ENCODE measurements at regions not wholly inside any gene's neighbourhood (a gene's known extent, or its start where the extent isn't known, plus 50 kb on each side); places are given as distances from the start of the nearest gene placed in this dataset.
"Not testable (repeated sequence)": the region's sequence is repeated elsewhere in the genome, so short reads cannot be mapped to it uniquely, and the experiment has no call there.

DNA sequence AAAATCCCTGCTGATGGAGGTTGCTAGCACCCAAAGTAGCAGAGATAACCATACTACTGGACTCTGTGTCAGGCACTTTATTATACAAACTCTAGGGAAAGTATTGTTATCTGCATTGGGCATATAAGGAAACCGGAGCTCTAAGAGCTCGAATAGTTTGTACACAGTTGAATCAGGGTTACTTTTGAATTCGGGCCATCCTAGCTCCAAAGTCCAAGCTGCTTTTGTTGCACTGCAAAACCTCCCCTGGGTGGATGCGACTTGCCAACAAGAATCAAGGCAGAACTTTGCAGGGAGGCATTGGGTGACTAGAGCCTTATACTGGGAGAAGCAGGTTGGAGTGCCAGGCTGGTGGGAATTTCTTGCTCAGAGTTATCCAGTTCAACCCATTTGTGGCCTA is 435.1 kb downstream of the SPATA31D1 start:
- no peak for TF ChIP-seq CTCF (conservative IDR thresholded peaks at IDR 0.05; ENCODE audit: low read depth)
- DNase-seq (ENCODE audit: low spot score) = no peak
- ChIA-PET CTCF (no interaction called here), POLR2A (ENCODE audit: low non-redundant PET) (no interaction called here)
- no peak overlapping the region for H3K27ac ChIP-seq

- DNase-seq (ENCODE audit: low spot score) = no peak
- TF ChIP-seq CTCF (conservative IDR thresholded peaks at IDR 0.05; ENCODE audit: low read depth) = no peak
- CTCF ChIA-PET = interaction anchor here (0.6 kb wide), 1 partner anchor 101 kb away, joined by 3 read pairs; no protein-coding TSS in a partner anchor
- POLR2A ChIA-PET (ENCODE audit: low non-redundant PET) = no interaction called here
- H3K27ac ChIP-seq = no peak overlapping the region
These were observed 436.1 kb downstream of the SPATA31D1 start for GRCh38 chr9:82424599-82425120.

DNA sequence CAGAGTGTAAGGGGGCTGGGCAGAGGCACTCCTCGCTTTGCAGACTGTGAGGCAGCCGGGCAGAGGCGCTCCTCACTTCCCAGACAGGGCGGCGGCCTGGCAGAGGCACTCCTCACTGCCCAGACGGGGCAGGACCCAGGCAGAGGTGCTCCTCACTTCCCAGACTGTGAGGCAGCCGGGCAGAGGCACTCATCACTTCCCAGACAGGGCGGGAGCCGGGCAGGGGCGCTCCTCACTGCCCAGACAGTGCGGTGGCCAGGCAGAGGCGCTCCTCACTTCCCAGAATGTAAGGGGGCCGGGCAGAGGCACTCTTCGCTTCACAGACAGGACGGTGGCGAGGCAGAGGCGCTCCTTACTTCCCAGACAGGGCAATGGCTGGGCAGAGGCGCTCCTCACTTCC is 442.5 kb downstream of the SPATA31D1 start:
- TF ChIP-seq CTCF (conservative IDR thresholded peaks at IDR 0.05; ENCODE audit: low read depth) = no peak
- ChIA-PET CTCF (no interaction called here), POLR2A (ENCODE audit: low non-redundant PET) (no interaction called here)
- no peak for DNase-seq (ENCODE audit: low spot score)
- no peak overlapping the region for H3K27ac ChIP-seq

- POLR2A ChIA-PET (ENCODE audit: low non-redundant PET); CTCF ChIA-PET; H3K27ac ChIP-seq; DNase-seq (ENCODE audit: low spot score): not testable (repeated sequence)
These were observed 444.8 kb downstream of the SPATA31D1 start for GRCh38 chr9:82433290-82433931.

DNA sequence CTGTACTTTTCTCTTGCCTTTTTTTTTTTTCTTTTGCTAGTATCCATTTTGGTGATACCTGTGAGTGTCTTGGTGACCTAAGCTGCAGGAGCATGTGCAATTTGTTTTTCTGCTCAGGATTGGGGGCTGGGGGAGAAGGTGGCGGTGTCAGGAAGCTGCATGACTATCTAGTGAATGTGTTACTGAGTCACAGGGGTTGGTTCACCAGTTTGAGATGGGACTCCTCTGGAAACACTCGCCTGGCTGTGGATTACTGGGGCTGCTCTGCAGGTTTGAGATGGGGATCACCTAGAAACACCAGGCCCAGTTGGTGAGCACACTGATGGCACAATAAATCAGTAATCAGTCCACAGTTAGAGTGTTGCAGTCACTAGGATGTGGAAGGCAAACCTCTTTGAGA is 447.9 kb downstream of the SPATA31D1 start:
- H3K27ac ChIP-seq = no peak overlapping the region
- ChIA-PET POLR2A (ENCODE audit: low non-redundant PET) (no interaction called here), CTCF (no interaction called here)
- DNase-seq (ENCODE audit: low spot score) = peak; percentile 34
- no peak for TF ChIP-seq CTCF (conservative IDR thresholded peaks at IDR 0.05; ENCODE audit: low read depth)

DNA sequence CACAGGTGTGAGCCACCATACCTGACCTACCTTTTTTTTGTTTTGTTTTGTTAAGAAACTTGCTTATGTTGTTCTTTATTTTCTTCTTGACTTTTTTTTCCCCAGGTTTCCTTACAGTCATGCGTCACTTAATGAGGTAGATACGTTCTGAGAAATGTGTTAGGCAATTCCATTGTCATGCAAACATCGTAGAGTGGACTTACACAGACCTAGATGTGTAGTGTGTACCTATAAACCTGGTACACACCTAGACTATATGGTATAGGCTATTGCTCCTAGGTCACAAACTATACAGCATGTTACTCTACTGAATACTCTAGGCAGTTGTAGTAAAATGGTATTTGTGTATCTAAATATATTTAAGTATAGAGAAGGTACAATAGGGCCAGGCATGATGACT is 448.6 kb downstream of the SPATA31D1 start:
- CTCF ChIA-PET; H3K27ac ChIP-seq; POLR2A ChIA-PET (ENCODE audit: low non-redundant PET); DNase-seq (ENCODE audit: low spot score): not testable (repeated sequence)

GRCh38 chr9:82438581-82438980 is 450.0 kb downstream of the SPATA31D1 start:
- DNase-seq (ENCODE audit: low spot score) = no peak
- TF ChIP-seq CTCF (conservative IDR thresholded peaks at IDR 0.05; ENCODE audit: low read depth) = no peak
- no peak overlapping the region for H3K27ac ChIP-seq
- CTCF ChIA-PET = interaction anchor here (0.6 kb wide), 2 partner anchors 557 to 590 kb away, joined by 3 to 6 read pairs; no protein-coding TSS in a partner anchor
- POLR2A ChIA-PET (ENCODE audit: low non-redundant PET) = no interaction called here

DNA sequence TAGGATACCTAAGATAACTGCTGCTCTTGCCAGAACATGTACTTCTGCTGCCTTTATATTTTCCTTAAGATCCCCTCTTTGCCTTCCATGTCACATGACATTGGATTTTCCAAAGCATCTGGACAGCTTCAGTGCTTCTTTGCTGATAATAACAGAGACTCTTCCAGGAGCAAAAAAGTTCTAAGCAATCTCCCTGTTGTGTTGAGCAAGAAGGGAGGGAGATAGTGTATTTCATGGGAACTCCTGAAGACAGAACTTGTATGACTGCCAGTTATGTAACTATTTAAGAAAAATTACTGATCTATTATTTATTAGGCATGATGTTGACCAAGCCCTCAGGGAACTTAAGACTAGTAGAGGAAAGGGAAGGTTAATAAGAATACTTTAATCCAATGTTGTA is 454.7 kb downstream of the SPATA31D1 start:
- ChIA-PET CTCF (no interaction called here), POLR2A (ENCODE audit: low non-redundant PET) (no interaction called here)
- H3K27ac ChIP-seq = no peak overlapping the region
- no peak for DNase-seq (ENCODE audit: low spot score)
- TF ChIP-seq CTCF (conservative IDR thresholded peaks at IDR 0.05; ENCODE audit: low read depth) = no peak

Data from RWPE1 (cell line).